ENCODE measurements at regions not wholly inside any gene's neighbourhood (a gene's known extent, or its start where the extent isn't known, plus 50 kb on each side); places are given as distances from the start of the nearest gene placed in this dataset.

- DNase-seq (ENCODE audit: low read depth in 2 of 3, low spot score in 1 of 3), result no peak
These were observed 507.4 kb downstream of the KCTD12 start for GRCh38 chr13:76378767-76379166.

GRCh38 chr13:76363682-76364289, 522.4 kb downstream of the KCTD12 start:
- no peak for DNase-seq (ENCODE audit: low read depth in 2 of 3, low spot score in 1 of 3)

DNA sequence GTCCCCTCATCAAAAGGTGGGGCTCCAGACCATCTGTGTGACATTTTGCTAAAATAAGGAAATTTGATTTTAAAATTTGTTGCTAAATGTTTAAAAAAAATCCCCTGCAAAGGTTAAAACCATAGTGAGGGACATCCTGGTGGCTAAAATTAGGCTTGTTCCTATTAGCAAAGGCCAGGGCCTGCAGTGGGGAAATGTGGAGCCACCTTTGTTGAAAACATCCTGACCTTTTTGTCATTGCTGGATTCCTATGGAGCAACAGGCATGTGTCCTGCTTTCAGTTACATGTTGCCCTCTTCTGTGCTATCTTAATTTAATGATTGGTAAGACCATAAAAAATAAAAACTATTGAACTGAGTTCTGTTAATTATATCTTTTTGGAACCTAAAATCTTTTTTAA, 524.3 kb downstream of the KCTD12 start:
- no peak for DNase-seq (ENCODE audit: low read depth in 2 of 3, low spot score in 1 of 3)

- no peak for DNase-seq (ENCODE audit: low read depth in 2 of 3, low spot score in 1 of 3)
These were observed 534.5 kb downstream of the KCTD12 start for GRCh38 chr13:76351541-76352229.

DNA sequence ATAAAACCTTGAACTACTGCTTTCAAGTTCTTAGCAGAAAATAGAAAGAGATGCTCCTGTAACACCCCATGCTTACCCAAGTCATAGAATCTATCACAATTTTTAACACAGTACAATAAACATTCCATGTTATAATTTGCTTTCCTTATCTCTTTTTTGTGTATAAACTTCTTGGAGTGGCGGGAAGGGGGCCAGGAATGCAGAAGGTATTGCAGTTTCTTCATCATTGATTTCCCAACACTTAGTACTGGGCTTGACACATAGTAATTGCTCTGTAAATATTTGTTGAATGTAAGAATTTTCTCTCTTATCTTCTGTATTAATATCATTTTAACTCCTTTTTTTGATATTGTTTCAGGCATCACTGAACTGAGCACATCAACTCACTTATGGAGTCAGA, 535.8 kb downstream of the KCTD12 start:
- no peak for DNase-seq (ENCODE audit: low read depth in 2 of 3, low spot score in 1 of 3)

DNA sequence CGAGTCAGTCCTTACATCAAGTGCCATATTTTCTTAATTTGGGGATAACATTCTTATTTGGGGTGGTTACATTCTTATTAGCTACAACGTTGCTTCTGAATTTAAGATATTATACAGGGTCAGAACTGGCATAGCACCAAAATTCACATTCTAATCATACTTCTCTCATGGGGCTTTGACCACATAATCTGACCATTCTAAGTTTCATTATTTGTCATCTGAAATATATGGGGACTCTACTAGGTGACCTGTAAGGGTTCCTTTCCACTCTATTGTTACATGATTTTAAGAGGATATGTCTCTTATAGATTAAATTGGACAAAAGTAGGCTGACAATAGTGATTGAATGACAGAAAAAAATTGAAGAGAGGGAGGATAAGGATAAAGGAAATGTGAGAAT, 536.5 kb downstream of the KCTD12 start:
- DNase-seq (ENCODE audit: low read depth in 2 of 3, low spot score in 1 of 3), result no peak

DNA sequence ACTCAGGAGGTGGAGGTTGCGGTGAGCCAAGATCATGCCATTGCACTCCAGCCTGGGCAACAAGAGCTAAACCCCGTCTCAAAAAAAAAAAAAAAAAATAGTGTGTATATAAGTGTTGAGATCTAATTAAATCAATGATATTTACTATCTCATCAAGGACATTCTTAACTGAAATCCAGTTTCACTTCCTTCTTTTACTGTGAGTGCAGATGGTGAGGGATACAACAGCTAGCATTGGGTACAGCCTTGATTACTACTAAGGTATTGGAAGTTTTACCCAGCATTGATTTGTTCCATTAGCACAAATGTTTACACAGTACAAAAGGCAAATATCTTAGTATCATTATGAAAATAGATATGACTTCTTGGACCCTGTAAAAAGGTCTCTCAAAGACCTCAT, 546.6 kb downstream of the KCTD12 start:
- DNase-seq (ENCODE audit: low read depth in 2 of 3, low spot score in 1 of 3), result no peak

DNA sequence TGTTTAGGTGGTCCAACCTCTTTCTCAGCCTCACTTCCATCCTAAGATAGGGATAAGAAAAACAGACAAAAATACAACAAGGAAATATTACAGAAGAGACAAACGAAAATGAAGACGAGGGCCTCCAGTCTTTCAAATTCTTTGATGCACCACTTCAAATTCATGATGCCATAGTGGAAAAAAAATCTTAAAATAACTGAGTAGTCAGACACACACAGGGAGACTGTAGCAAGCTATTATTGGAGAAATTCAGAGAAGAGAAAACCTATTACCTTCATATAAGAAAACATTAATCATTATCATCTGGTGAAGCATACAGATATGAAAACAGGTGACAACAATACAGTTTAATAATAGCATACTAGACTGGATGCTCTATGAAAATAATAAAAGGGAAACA, 548.2 kb downstream of the KCTD12 start:
- DNase-seq (ENCODE audit: low read depth in 2 of 3, low spot score in 1 of 3), result no peak

- no peak for DNase-seq (ENCODE audit: low read depth in 2 of 3, low spot score in 1 of 3)
These were observed 549.0 kb downstream of the KCTD12 start for GRCh38 chr13:76336889-76337844.

- no peak for DNase-seq (ENCODE audit: low read depth in 2 of 3, low spot score in 1 of 3)
These were observed 550.7 kb downstream of the KCTD12 start for GRCh38 chr13:76335463-76335862.

DNA sequence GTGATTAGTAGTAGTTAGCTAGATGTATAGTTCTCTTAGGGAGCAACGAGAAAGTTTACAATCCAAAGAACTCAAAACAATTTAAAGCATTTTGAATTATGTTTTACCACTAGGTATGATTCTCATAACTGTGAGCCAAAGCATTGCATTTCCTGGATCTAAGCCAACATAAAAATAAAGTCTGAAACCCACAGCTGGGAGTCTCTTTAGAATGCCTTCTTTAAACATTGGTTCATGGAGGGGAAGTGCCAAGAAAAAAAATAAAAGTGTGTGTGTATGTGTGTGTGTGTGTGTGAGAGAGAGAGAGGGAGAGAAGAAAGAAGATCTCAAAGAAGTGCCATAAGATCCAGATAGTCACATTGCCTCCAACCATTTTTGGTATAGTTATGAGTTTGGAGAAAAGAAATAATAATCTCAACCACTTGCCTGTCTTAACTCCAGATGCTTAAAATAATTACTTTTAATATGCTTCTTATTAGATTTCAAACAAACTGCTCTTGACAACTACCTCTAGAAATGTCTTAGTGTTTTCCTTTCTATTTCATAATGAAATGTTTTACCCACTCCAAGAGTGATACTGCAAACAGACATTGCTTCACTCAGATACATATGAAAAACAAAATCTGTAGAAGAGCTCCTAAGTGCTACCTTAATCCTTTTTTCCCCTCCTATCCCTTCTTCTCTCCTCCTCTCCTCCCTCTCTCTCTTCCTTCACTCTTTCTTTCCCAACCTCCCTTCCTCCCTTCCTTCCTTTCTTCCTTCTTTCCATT, 554.1 kb downstream of the KCTD12 start:
- no peak for DNase-seq (ENCODE audit: low read depth in 2 of 3, low spot score in 1 of 3)

GRCh38 chr13:76330761-76331160, 555.4 kb downstream of the KCTD12 start:
- DNase-seq (ENCODE audit: low read depth in 2 of 3, low spot score in 1 of 3), result no peak

GRCh38 chr13:76329866-76330580, 556.2 kb downstream of the KCTD12 start:
- no peak for DNase-seq (ENCODE audit: low read depth in 2 of 3, low spot score in 1 of 3)

DNA sequence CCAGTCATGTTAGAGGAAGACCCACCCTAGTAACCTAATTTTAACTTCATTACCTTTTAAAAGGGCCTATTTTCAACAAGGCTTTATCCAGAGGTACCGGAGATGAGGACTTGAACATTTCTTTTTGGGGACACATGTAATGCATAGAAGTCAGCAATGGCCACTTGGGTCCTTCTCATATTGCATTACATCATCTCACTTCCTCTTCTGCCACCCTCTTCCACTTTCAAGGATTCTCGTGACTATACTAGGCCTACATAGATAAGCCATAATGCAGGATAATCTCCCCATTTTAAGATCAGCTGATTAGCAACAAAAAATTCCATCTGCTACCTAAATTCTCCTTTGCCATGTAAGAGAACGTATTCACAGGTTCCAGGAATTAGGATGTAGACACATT, 557.2 kb downstream of the KCTD12 start:
- no peak for DNase-seq (ENCODE audit: low read depth in 2 of 3, low spot score in 1 of 3)

DNA sequence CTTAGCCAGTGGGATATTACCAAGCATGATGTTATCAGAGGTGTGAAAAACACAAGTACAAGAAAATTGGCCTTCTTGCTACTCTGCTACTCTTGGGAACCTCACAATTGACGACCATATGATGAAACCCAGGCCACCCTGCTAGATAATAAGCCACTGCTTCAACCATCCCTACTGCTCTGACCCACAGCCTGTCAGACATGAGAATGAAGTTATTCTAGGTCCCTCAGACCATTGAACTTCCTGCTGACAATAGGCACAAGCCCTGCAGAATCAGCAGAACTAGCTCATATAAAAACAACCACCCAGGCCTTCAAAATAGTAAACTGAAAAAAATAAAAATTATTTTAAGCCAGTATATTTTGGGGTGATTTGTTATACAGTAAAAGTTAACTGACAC, 559.9 kb downstream of the KCTD12 start:
- DNase-seq (ENCODE audit: low read depth in 2 of 3, low spot score in 1 of 3), result no peak

- no peak for DNase-seq (ENCODE audit: low read depth in 2 of 3, low spot score in 1 of 3)
These were observed 566.3 kb downstream of the KCTD12 start for GRCh38 chr13:76319921-76320320.

DNA sequence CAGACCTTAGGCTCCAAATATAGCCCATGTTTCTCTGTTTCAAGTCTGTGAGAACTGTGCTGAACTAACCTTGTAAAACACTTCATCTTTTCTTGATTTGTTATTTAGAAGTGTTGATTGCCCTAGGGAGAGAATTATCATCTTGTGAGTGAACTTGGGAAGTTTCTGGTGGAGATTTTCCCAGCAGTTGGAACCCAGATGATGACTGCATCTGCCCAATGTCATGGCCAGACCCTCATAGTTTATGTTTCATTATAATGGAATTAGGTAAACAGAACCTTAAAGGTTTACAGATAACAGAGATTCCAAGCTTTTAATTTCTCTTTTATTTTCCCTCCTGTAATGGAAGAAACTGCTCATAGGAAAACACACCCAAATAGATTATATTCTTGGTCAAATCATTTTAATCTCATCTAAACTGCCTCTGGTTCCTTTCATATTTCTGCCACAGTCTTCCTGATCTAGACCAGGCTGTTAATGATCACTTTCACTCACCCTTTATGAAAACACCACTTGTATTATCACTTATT, 569.1 kb downstream of the KCTD12 start:
- no peak for DNase-seq (ENCODE audit: low read depth in 2 of 3, low spot score in 1 of 3)

GRCh38 chr13:76314495-76314894, 571.7 kb downstream of the KCTD12 start:
- DNase-seq (ENCODE audit: low read depth in 2 of 3, low spot score in 1 of 3), result no peak

DNA sequence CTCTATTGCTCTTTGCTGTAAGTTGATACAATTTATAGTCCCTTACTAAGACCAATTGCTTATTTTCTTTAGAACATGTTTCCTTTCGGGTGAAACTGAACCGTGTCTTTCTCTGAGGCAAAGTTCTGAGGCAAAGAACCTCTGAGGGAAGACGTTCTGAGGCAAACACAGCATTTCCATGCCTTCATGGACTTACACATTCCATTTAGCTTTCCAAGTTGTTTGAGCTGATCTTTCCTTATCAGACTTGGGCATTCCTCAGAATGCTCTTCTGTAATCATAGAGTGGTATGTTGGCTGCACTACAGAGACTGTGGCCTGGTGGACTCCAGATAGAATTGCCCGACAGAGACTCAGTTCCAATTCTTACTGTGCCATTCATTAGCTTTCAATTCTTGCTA, 579.1 kb downstream of the KCTD12 start:
- no peak for DNase-seq (ENCODE audit: low read depth in 2 of 3, low spot score in 1 of 3)

DNA sequence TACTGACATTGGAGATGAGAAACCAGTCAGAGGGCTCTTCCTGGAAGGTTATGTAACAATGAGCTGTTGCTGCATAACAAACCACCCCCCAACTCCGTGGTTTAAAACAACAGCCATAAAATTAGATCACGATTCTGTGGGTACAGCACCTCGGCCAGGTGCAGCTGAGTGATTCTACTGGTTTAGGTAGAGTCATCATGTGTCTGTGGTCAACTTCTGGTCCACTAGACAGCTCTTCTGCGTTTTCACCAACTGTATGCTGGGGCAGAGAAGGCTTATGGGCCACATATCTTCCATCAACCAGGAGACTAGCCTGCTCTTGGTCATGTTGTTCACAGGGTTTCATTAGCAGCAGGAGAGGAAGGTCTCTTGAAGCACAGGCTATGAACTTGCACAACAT, 585.5 kb downstream of the KCTD12 start:
- DNase-seq (ENCODE audit: low read depth in 2 of 3, low spot score in 1 of 3), result no peak
